ENCODE measurements at regions not wholly inside any gene's neighbourhood (a gene's known extent, or its start where the extent isn't known, plus 50 kb on each side); places are given as distances from the start of the nearest gene placed in this dataset.

GRCh38 chr13:86830046-86830445 lies 841.1 kb upstream of the SLITRK5 start:
- TF ChIP-seq CTCF (IDR thresholded peaks at IDR 0.05) (no peak), EP300 (IDR thresholded peaks at IDR 0.05) (no peak), POLR2A (IDR thresholded peaks at IDR 0.05) (no peak)

Measured in stomach (tissue), 4 donors.